Esophagus squamous epithelium (tissue), 4 donors: ENCODE measurements at regions not wholly inside any gene's neighbourhood (a gene's known extent, or its start where the extent isn't known, plus 50 kb on each side); places are given as distances from the start of the nearest gene placed in this dataset.

Experiments used
- POLR2A ChIP-seq, 4 donors: fragments of 450-650 bp; IDR thresholded peaks; one replicate each; pipeline ENCODE4 v1.6.1; 2017; ENCODE audit warnings: antibody characterized with exemption in 4 of 4, mild to moderate bottlenecking in 4 of 4, moderate library complexity in 3 of 4
- TF ChIP-seq, protein P1 (sequence below), 6 experiments: fragments of 450-650 bp in 4 of 6; fragments of 200-600 bp in 2 of 6; sonication (generic) in 2 of 6; IDR thresholded peaks; one replicate each; pipeline ENCODE4 v1.5.1; 2016 to 2019; ENCODE audit warnings: antibody characterized with exemption in 6 of 6, mild to moderate bottlenecking in 4 of 6, moderate library complexity in 4 of 6

DNA sequence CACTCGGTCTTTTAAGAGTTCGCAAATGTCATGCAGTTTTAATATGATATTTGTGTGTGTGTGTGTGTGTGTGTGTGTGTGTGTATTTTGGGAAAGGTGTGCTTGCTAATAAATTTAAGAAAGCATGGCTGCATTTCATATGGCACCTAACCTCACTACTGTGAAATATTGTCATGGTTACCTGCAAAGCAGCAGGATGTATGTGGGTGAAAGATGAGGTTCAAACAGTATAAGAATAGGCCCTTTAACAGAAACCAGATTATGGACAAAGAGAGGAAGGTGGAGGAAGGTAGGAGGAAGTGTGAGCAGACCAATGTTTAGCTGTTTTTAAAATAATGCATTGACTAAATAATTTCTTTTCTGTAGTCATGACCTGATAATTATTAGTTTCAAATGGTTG, 73.5 kb upstream of the CACNA2D1 start:
- TF ChIP-seq, protein P1, sequence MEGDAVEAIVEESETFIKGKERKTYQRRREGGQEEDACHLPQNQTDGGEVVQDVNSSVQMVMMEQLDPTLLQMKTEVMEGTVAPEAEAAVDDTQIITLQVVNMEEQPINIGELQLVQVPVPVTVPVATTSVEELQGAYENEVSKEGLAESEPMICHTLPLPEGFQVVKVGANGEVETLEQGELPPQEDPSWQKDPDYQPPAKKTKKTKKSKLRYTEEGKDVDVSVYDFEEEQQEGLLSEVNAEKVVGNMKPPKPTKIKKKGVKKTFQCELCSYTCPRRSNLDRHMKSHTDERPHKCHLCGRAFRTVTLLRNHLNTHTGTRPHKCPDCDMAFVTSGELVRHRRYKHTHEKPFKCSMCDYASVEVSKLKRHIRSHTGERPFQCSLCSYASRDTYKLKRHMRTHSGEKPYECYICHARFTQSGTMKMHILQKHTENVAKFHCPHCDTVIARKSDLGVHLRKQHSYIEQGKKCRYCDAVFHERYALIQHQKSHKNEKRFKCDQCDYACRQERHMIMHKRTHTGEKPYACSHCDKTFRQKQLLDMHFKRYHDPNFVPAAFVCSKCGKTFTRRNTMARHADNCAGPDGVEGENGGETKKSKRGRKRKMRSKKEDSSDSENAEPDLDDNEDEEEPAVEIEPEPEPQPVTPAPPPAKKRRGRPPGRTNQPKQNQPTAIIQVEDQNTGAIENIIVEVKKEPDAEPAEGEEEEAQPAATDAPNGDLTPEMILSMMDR (IDR thresholded peaks at IDR 0.05), result no peak
- TF ChIP-seq POLR2A (IDR thresholded peaks at IDR 0.05), result no peak
